HG02981 (cell line): ENCODE measurements at regions not wholly inside any gene's neighbourhood (a gene's known extent, or its start where the extent isn't known, plus 50 kb on each side); places are given as distances from the start of the nearest gene placed in this dataset.
"Not testable (repeated sequence)": the region's sequence is repeated elsewhere in the genome, so short reads cannot be mapped to it uniquely, and the experiment has no call there.

ENCODE experiments used
- ATAC-seq: cut with Tn5 transposase; IDR thresholded peaks from one replicate; pipeline ENCODE4 v1.9.1; 2021; ENCODE audit warnings: mild to moderate bottlenecking, moderate library complexity; ENCODE audit not compliant: unreplicated experiment

- peak; percentile 58 for ATAC-seq
Observed at GRCh38 chr9:21591221-21592062, 109.3 kb upstream of the IFNE start.

- ATAC-seq = no peak
Observed at GRCh38 chr9:21592063-21592338, 109.9 kb upstream of the IFNE start.

DNA sequence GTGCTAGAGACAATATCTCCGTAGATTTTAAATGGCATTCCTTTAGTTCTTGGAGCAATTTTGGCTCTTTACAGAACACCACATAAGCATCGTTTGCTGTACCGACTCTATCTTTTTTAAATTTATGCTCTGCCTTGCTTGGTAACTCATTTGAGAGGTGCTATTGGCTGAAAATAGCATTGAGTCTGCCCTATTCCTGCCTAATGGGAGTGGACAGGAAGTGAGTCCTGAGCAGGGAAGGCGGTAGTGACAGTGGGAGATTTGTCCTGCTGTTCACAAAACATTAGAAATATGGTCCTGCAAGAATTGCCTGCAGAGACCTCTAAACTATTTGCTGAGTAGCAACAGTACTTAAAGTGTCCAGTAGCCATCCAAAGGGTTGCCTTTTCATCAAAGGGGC, 115.2 kb upstream of the IFNE start:
- ATAC-seq = no peak

DNA sequence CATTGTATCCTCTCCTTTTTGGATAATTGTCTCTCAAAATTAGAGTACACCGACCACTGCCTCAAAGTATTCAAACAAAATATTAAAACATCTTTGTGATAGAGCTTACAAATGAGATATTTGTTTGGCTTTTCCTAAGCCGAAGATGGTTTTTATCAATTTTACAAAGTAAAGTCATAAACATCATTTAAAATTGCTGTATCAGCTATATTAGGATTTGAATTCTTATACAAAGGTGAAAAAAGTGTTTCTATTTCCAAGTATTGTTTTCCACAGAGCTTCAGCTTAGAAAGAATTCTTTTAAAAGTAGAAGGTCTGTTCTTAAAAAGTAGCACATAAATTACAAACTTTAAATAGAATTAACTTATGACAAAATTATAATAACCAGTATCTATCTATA, 116.6 kb upstream of the IFNE start:
- no peak for ATAC-seq

DNA sequence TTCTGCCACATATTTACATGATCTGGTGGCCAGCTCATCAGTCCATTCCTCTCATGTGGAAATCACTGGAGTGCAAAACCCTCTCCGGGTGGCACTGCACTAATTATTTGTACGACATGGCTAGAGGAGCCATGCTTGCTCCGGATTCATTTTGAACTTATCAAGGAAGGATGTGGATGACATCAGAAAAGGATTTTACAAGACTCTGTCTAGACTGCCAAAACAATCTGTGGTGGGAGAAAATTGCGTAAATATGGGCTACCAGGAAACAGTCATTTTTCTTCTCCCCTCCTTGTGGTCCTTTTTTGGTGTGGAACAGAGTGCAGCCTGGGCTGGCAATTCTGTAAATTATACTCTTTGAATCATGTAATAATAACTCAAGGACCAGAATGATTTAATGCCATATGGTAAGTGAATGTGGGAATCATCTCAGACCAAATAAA, 123.4 kb upstream of the IFNE start:
- no peak for ATAC-seq

DNA sequence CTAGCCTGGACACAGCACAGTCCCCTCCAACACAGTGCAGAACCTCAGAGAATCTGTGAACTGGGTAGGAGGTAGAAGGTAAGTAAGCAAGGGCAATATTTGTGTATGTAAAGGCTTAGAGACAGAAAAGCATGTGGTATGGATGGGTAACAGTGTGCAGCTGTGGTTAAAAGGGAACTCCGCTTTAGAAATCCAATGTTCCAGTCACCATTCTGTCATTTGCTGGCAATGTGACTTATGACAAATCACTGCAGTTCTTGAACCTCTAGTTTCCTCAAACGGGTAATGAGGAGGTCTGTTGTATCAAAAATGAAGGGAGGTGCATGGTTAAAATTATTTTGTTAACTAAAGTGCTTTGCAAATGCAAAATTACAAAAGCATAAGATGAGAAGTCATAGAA, 125.5 kb upstream of the IFNE start:
- no peak for ATAC-seq

- ATAC-seq = no peak
Observed at GRCh38 chr9:21608200-21608599, 126.1 kb upstream of the IFNE start.

- no peak for ATAC-seq
Observed at GRCh38 chr9:21609506-21609905, 127.4 kb upstream of the IFNE start.

GRCh38 chr9:21611891-21612290, 129.8 kb upstream of the IFNE start:
- no peak for ATAC-seq

DNA sequence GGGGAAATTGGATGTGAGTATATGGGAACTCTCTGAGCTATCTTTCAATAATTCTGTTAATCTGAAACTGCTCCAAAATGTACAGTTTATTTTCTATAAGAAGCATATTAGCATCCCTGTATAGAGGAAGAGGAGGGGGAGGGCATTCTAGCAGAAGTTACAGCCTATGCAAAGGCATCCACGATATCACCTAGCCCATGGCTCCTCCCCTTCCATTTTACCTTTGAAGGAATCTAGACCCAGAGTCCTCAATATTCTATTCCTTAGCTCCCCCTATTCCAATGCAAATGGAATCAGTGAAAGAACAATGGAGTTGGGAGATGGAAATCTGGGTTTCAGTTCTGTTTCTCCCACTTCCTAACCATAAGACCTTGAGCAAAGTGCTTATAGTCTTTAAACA, 132.9 kb upstream of the IFNE start:
- ATAC-seq = no peak

- no peak for ATAC-seq
Observed at GRCh38 chr9:21615446-21615845, 133.3 kb upstream of the IFNE start.

DNA sequence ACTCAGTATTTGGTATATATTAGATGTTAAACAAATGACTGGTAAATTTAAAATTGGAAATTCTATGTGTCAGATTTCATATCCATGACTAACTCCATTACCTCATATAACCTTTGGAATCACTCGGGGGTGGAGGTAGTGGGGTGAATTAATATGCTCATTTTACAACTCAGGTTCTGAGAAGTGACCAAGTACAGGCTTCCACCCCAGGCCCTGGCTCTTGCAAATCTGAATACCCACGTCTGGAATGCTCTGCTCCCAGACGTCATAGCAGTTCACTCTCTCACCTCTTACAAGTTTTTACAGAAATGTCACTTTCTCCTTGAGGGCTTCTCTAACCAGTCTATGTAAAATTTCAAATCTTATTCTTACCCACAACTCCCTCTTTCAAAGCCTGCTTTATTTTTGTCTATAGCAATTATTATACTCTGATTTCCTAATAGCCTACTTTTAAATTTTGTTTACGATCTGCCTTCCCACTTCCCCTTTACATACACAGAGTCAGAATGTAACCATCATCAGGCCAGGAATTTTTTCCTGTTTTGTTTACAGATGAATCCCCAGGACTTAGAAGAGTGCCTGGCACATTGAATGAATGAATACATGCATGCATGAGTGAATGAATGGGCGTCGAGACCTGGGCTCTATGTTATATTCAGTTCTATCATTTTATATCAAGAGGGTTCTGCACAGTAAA, 134.1 kb upstream of the IFNE start:
- no peak for ATAC-seq

GRCh38 chr9:21624675-21625644, 142.8 kb upstream of the IFNE start:
- no peak for ATAC-seq

GRCh38 chr9:21626493-21626892, 144.4 kb upstream of the IFNE start:
- no peak for ATAC-seq

DNA sequence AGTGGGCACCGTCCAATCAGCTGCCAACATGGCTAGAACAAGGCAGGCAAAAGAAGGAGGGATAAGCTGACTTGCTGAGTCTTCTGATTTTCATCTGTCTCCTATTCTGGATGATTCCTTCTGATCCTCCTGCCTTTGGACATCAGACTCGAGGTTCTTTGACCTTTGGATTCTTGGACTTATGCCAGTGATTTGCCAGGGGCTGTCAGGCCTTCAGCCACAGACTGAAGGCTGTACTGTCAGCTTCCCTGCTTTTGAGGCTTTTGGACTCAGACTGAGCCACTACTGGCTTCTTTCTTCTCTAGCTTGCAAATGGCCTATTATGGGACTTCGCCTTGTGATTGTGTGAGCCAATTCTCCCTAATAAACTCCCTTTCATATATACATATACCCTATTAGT, 146.8 kb upstream of the IFNE start:
- ATAC-seq = not testable (repeated sequence)

DNA sequence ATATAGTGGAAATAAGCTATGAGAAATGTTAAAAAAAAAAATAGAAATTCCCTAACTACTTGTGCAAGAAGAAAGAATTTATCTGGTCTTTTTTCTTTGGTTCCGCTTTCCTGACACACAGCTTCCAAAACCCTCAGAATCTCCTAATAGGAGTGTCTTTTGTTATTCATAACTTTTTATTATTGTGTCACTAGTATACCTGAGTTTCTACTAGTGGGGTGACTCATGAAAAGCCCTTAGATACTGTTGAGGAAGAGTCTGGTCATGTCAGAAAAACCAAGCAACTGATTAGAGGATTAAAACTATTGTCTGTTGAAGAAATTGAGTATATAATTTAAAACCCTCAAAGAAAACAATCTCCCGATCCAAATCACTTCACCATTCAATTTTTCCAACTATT, 152.8 kb upstream of the IFNE start:
- no peak for ATAC-seq

DNA sequence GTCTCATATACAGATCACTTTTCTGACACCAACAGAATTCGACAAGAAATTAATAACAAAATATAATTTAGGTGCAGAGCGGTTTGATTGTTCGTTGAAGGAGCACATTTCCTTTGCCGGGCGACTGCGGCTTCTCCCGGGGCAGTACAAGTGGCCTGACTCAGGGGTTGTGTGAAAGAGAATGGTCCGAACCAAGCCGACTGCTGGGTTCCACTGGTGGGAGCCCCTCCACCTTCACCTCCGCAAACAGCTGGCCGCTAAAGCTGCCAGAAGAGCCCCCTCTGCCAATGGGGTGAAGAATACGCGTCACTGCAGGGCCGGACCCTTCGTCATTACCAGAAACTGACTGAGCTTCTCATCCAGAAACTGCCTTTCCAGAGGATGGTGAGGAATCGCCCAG, 156.0 kb upstream of the IFNE start:
- no peak for ATAC-seq

GRCh38 chr9:21653091-21653490, 149.3 kb upstream of the MTAP start:
- no peak for ATAC-seq

DNA sequence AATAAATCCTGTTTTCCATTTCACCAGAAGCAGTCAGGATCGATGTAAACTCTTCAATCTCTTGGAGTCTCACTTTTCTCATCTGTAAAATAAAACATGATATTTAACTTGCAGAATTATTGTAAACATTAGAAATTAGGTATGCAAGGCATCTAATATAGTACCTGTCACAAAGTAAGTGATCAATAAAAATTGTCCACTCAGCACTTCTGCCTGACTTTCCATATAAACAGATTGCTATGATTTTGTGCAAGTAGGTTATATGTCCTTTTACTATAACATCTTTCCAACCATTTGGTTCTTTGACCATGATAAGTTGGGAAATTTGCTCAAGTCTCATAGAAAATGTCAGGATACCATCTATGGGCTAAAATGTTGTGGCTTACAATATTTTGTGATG, 148.8 kb upstream of the MTAP start:
- ATAC-seq = no peak

- no peak for ATAC-seq
Observed at GRCh38 chr9:21656776-21657674, 145.4 kb upstream of the MTAP start.
